HEK293T (cell line): ENCODE measurements at regions not wholly inside any gene's neighbourhood (a gene's known extent, or its start where the extent isn't known, plus 50 kb on each side); places are given as distances from the start of the nearest gene placed in this dataset.
"Not testable (repeated sequence)": the region's sequence is repeated elsewhere in the genome, so short reads cannot be mapped to it uniquely, and the experiment has no call there.

Experiments used
- CTCF ChIA-PET: fragments of 350-600 bp; formaldehyde crosslinking; extraction: SDS; loops from one replicate; lab custom pipeline; 2021; ENCODE audit warnings: antibody characterized with exemption, inconsistent platforms; lab: Yijun Ruan, JAX
- POLR2A ChIA-PET: fragments of 350-600 bp; formaldehyde crosslinking; extraction: SDS; loops from one replicate; lab custom pipeline; 2020; ENCODE audit warnings: antibody characterized with exemption, inconsistent platforms; lab: Yijun Ruan, JAX
- DNase-seq: peaks from one replicate; pipeline ENCODE4 v3.0.0; 2012; ENCODE audit warnings: mixed read lengths; ENCODE audit errors: extremely low spot score
- ARNT ChIP-seq: fragments of 450-650 bp; IDR thresholded peaks from 2 replicates; pipeline ENCODE4 v1.6.1; 2017; ENCODE audit warnings: mild to moderate bottlenecking
- BHLHE40 ChIP-seq: fragments of 450-650 bp; IDR thresholded peaks from 2 replicates; pipeline ENCODE4 v1.6.1; 2016; ENCODE audit warnings: mild to moderate bottlenecking, moderate library complexity, borderline replicate concordance
- CTBP1 ChIP-seq: fragments of 450-650 bp; IDR thresholded peaks from 2 replicates; pipeline ENCODE4 v1.6.1; 2016; ENCODE audit warnings: borderline replicate concordance
- ELF4 ChIP-seq: fragments of 450-650 bp; IDR thresholded peaks from 2 replicates; pipeline ENCODE4 v1.6.1; 2017; ENCODE audit warnings: antibody characterized with exemption
- FOXA1 ChIP-seq: fragments of 450-650 bp; IDR thresholded peaks from 2 replicates; pipeline ENCODE4 v1.6.1; 2016; ENCODE audit warnings: mild to moderate bottlenecking
- FOXK2 ChIP-seq: fragments of 450-650 bp; IDR thresholded peaks from 2 replicates; pipeline ENCODE4 v1.6.1; 2016; ENCODE audit warnings: mild to moderate bottlenecking
- FOXM1 ChIP-seq: fragments of 450-650 bp; IDR thresholded peaks from 2 replicates; pipeline ENCODE4 v1.6.1; 2017; ENCODE audit warnings: mild to moderate bottlenecking, borderline replicate concordance
- HDGF ChIP-seq: fragments of 450-650 bp; IDR thresholded peaks from 2 replicates; pipeline ENCODE4 v1.6.1; 2017; ENCODE audit warnings: antibody characterized with exemption, borderline replicate concordance
- L3MBTL2 ChIP-seq: fragments of 450-650 bp; conservative IDR thresholded peaks from 2 replicates; pipeline ENCODE4 v1.6.1; 2016; ENCODE audit warnings: mild to moderate bottlenecking
- LEF1 ChIP-seq: fragments of 450-650 bp; IDR thresholded peaks from 2 replicates; pipeline ENCODE4 v1.6.1; 2017; ENCODE audit warnings: mild to moderate bottlenecking, borderline replicate concordance
- NFRKB ChIP-seq: fragments of 450-650 bp; IDR thresholded peaks from 2 replicates; pipeline ENCODE4 v1.6.1; 2016; ENCODE audit warnings: mild to moderate bottlenecking, moderate library complexity
- PKNOX1 ChIP-seq: fragments of 450-650 bp; IDR thresholded peaks from 2 replicates; pipeline ENCODE4 v1.6.1; 2016
- SP1 ChIP-seq: fragments of 450-650 bp; IDR thresholded peaks from 2 replicates; pipeline ENCODE4 v1.6.1; 2017
- SUZ12 ChIP-seq: fragments of 450-650 bp; IDR thresholded peaks from 2 replicates; pipeline ENCODE4 v1.6.1; 2016; ENCODE audit warnings: mild to moderate bottlenecking
- TARDBP ChIP-seq: fragments of 450-650 bp; IDR thresholded peaks from 2 replicates; pipeline ENCODE4 v1.6.1; 2016
- ZNF384 ChIP-seq: fragments of 450-650 bp; IDR thresholded peaks from 2 replicates; pipeline ENCODE4 v1.6.1; 2016

GRCh38 chr2:64915510-64915900, 73.7 kb upstream of the SLC1A4 start:
- ChIA-PET POLR2A (no interaction called here), CTCF (interaction anchor here (1.2 kb wide), 1 partner anchor 9 kb away, joined by 4 read pairs; no protein-coding TSS in a partner anchor)
- no peak for DNase-seq
- no peak for TF ChIP-seq PKNOX1
- no peak for TF ChIP-seq BHLHE40
- no peak for TF ChIP-seq SP1
- no peak for TF ChIP-seq CTBP1
- no peak for TF ChIP-seq ZNF384
- no peak for TF ChIP-seq NFRKB
- TF ChIP-seq HDGF, result no peak
- TF ChIP-seq LEF1, result no peak
- TF ChIP-seq ELF4, result no peak

GRCh38 chr2:64918220-64918886, 70.8 kb upstream of the SLC1A4 start:
- POLR2A ChIA-PET, result interaction anchor here (0.5 to 1.7 kb wide), 5 partner anchors 61 to 131 kb away, joined by 3 to 7 read pairs (median 3); no protein-coding TSS in a partner anchor
- DNase-seq, result no peak
- CTCF ChIA-PET, result interaction anchor here (0.7 to 2.0 kb wide), 17 partner anchors 10 to 295 kb away, joined by 3 to 11 read pairs (median 4); partner anchors contain the start of gene CEP68
- TF ChIP-seq TARDBP (no peak), ELF4 (no peak), L3MBTL2 (no peak), SUZ12 (no peak), NFRKB (no peak)

- TF ChIP-seq ARNT, result no peak
- no peak for TF ChIP-seq FOXM1
- no peak for TF ChIP-seq FOXK2
- no peak for TF ChIP-seq TARDBP
- POLR2A ChIA-PET, result interaction anchor here (1.7 kb wide), 1 partner anchor 77 kb away, joined by 5 read pairs; no protein-coding TSS in a partner anchor
- no peak for DNase-seq
- CTCF ChIA-PET, result interaction anchor here (0.7 to 1.8 kb wide), 3 partner anchors 113 to 134 kb away, joined by 3 to 11 read pairs (median 4); no protein-coding TSS in a partner anchor
Observed at GRCh38 chr2:64919261-64919660, 69.9 kb upstream of the SLC1A4 start.

- no peak for DNase-seq
- TF ChIP-seq ELF4, result no peak
- no peak for TF ChIP-seq ARNT
- TF ChIP-seq BHLHE40, result no peak
- TF ChIP-seq SUZ12, result no peak
- no peak for TF ChIP-seq TARDBP
- no peak for TF ChIP-seq LEF1
- no peak for TF ChIP-seq CTBP1
- TF ChIP-seq SP1, result no peak
- TF ChIP-seq ZNF384, result no peak
- TF ChIP-seq NFRKB, result no peak
- TF ChIP-seq HDGF, result no peak
- no peak for TF ChIP-seq L3MBTL2
- TF ChIP-seq PKNOX1, result no peak
- TF ChIP-seq FOXM1, result no peak
- ChIA-PET CTCF (interaction anchor here (0.8 to 0.9 kb wide), 2 partner anchors 14 to 68 kb away, joined by 3 read pairs; no protein-coding TSS in a partner anchor), POLR2A (interaction anchor here (0.9 to 1.4 kb wide), 2 partner anchors 66 to 132 kb away, joined by 3 read pairs; partner anchors contain the start of gene SLC1A4)
Observed at GRCh38 chr2:64922482-64923384, 66.5 kb upstream of the SLC1A4 start.

GRCh38 chr2:64923385-64923710, 65.9 kb upstream of the SLC1A4 start:
- POLR2A ChIA-PET, result interaction anchor here (0.9 kb wide), 1 partner anchor 132 kb away, joined by 3 read pairs; no protein-coding TSS in a partner anchor

GRCh38 chr2:64924170-64924934, 64.8 kb upstream of the SLC1A4 start:
- no peak for TF ChIP-seq CTBP1
- TF ChIP-seq ARNT, result no peak
- TF ChIP-seq SUZ12, result no peak
- no peak for TF ChIP-seq LEF1
- no peak for TF ChIP-seq ELF4
- no peak for TF ChIP-seq L3MBTL2
- no peak for TF ChIP-seq PKNOX1
- no peak for TF ChIP-seq ZNF384
- TF ChIP-seq FOXM1, result no peak
- TF ChIP-seq BHLHE40, result no peak
- no peak for TF ChIP-seq SP1
- no peak for TF ChIP-seq NFRKB
- TF ChIP-seq HDGF, result no peak
- no peak for TF ChIP-seq FOXK2
- no peak for TF ChIP-seq TARDBP
- TF ChIP-seq FOXA1, result no peak
- DNase-seq, result no peak
- ChIA-PET POLR2A (no interaction called here), CTCF (interaction anchor here (0.6 to 0.7 kb wide), 2 partner anchors 9 to 109 kb away, joined by 3 to 4 read pairs; no protein-coding TSS in a partner anchor)

More at GRCh38 chr2:64923385-64923710, 65.9 kb upstream of the SLC1A4 start:
- CTCF ChIA-PET, result interaction anchor here (0.8 to 0.9 kb wide), 2 partner anchors 15 to 67 kb away, joined by 3 read pairs; no protein-coding TSS in a partner anchor
- TF ChIP-seq SP1 (no peak), FOXA1 (no peak), FOXK2 (no peak), BHLHE40 (no peak), ARNT (no peak), SUZ12 (no peak), TARDBP (no peak), ZNF384 (no peak), FOXM1 (no peak)
- DNase-seq, result no peak

- POLR2A ChIA-PET, CTCF ChIA-PET, DNase-seq: not testable (repeated sequence)
Observed at GRCh38 chr2:64925930-64926722, 63.1 kb upstream of the SLC1A4 start.
